BLaER1 treated with 17β-estradiol and CSF1 and Interleukin-3, amounts not matched to agents 10 nM and 100 nM (cell line): ENCODE measurements at regions not wholly inside any gene's neighbourhood (a gene's known extent, or its start where the extent isn't known, plus 50 kb on each side); places are given as distances from the start of the nearest gene placed in this dataset.

ENCODE experiments used
- H3K27ac ChIP-seq, 11 experiments: shearing (Covaris generic); formaldehyde crosslinking; 2 replicates each; pipeline ENCODE4 v1.8.1; 2022
- H3K27me3 ChIP-seq, 11 experiments: shearing (Covaris generic); formaldehyde crosslinking; 2 replicates each; pipeline ENCODE4 v1.8.1; 2022
- H3K36me3 ChIP-seq, 11 experiments: shearing (Covaris generic); formaldehyde crosslinking; 2 replicates each; pipeline ENCODE4 v1.8.1; 2022
- H3K4me1 ChIP-seq, 10 experiments: shearing (Covaris generic); formaldehyde crosslinking; 2 replicates each; pipeline ENCODE4 v1.8.1; 2022
- H3K4me2 ChIP-seq, 11 experiments: shearing (Covaris generic); formaldehyde crosslinking; 2 replicates each; pipeline ENCODE4 v1.8.1; 2022
- H3K4me3 ChIP-seq, 10 experiments: shearing (Covaris generic); formaldehyde crosslinking; 2 replicates each; pipeline ENCODE4 v1.8.1; 2022
- H3K9ac ChIP-seq, 11 experiments: shearing (Covaris generic); formaldehyde crosslinking; 2 replicates each; pipeline ENCODE4 v1.8.1; 2022
- H3K9me3 ChIP-seq, 11 experiments: shearing (Covaris generic); formaldehyde crosslinking; replicated peaks in 1 of 11; 2 replicates each; pipeline ENCODE4 v1.8.1; 2022
- H4K20me1 ChIP-seq, 11 experiments: shearing (Covaris generic); formaldehyde crosslinking; 2 replicates each; pipeline ENCODE4 v1.8.1; 2022
- Cebpa-rat ChIP-seq, 11 experiments: shearing (Covaris generic); IDR thresholded peaks; 2 replicates each; pipeline ENCODE4 v1.8.1; 2022

DNA sequence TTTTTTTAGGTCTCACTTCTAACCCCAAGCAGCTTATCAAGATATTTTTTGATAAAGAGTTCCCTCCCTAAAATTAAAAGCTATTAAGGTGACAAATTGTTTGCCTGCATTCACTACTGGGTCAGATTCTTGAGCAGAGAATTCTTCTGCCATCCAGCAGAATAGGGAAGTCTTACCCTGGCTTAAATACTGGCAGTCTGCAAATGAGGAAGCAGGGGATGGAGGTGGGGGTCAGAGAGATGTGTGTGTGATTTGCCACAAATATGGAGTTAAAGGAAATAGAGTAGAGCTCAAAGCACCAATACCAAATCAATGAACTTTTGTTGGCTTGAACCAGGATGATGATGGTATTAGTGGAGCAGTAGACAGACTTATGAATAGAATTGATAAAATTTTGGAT lies 122.2 kb downstream of the ANXA5 start:
- H4K20me1 ChIP-seq = no peaks in the 10 kb centered on the region
- TF ChIP-seq Cebpa-rat (IDR thresholded peaks at IDR 0.05) = no peak
- no peak overlapping the region for H3K4me3 ChIP-seq
- H3K9me3 ChIP-seq = 0 out of 22 replicates have a peak, but pooled peaks cover 0 to 3% (median 0%) of the 10 kb centered on the region in 11 experiments
- H3K36me3 ChIP-seq = no peaks in the 10 kb centered on the region
- H3K4me2 ChIP-seq = peak overlapping the region in 1 of 11 experiments; percentile 45; a peak in 1 of 22 replicates
- no peak overlapping the region for H3K9ac ChIP-seq
- H3K4me1 ChIP-seq = peaks cover 0 to 9% (median 0%) of the 10 kb centered on the region in 10 experiments; a peak in 4 of 20 replicates
- no peak overlapping the region for H3K27ac ChIP-seq
- no peaks in the 10 kb centered on the region for H3K27me3 ChIP-seq

GRCh38 chr4:121567748-121568147 lies 129.0 kb downstream of the ANXA5 start:
- no peak for TF ChIP-seq Cebpa-rat (IDR thresholded peaks at IDR 0.05)
- Histone ChIP-seq H3K9me3 (0 out of 22 replicates have a peak, but pooled peaks cover 0 to 3% (median 0%) of the 10 kb centered on the region in 11 experiments), H3K36me3 (no peaks in the 10 kb centered on the region), H3K27ac (no peak overlapping the region), H3K4me2 (no peak overlapping the region), H3K4me3 (no peak overlapping the region), H3K9ac (no peak overlapping the region), H4K20me1 (no peaks in the 10 kb centered on the region), H3K4me1 (peaks cover 0 to 11% (median 0%) of the 10 kb centered on the region in 10 experiments; a peak in 1 of 20 replicates), H3K27me3 (no peaks in the 10 kb centered on the region)

DNA sequence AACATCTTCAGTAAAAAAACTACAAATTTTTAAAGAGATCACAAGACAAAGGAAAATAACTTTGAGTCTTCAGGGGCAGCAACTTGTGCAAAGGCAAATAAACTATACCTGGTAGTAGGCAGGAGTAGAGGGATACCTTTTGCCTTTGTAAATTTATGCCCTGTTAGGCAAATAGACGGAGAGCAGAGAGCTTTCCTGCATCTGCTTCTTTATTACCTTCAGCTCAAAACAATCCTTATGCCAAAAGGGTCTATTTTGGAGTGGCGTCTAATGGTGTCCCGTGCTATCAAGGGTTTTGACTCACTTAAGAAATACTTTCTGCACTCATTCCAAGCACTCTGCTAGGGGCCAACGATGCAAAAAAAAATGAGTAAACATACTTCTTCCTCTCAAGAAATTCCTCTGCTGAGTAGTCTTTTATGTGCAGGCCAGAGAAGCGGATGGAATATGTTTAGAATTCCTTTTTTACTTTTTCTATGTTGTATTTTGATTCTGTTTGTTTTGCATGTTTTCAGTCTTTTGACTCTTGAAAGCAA lies 131.9 kb downstream of the ANXA5 start:
- Histone ChIP-seq H3K4me3 (no peak overlapping the region), H3K27me3 (no peaks in the 10 kb centered on the region), H3K27ac (no peak overlapping the region), H3K36me3 (no peaks in the 10 kb centered on the region), H3K4me1 (peaks cover 0 to 11% (median 0%) of the 10 kb centered on the region in 10 experiments; a peak in 1 of 20 replicates), H3K9me3 (no peaks in the 10 kb centered on the region), H4K20me1 (no peaks in the 10 kb centered on the region), H3K4me2 (no peak overlapping the region), H3K9ac (no peak overlapping the region)
- no peak for TF ChIP-seq Cebpa-rat (IDR thresholded peaks at IDR 0.05)

DNA sequence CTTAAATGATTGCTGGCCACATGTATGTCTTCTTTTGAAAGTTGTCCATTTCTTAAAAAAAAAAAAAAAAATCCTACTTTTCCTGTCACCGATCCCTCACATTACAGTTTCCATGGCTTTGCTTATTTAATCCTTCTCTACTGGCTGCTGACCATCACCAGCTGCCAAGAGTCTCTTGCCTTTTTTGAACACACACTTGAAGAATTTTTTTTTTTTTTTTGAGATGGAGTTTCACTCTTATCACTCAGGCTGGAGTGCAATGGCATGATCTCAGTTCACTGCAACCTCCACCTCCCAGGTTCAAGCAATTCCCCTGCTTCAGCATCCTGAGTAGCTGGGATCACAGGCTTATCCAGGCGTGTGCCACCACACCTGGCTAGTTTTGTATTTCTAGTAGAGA lies 134.0 kb downstream of the ANXA5 start:
- Histone ChIP-seq H3K27ac (no peak overlapping the region), H3K36me3 (no peaks in the 10 kb centered on the region), H3K4me2 (no peak overlapping the region), H4K20me1 (no peaks in the 10 kb centered on the region), H3K9me3 (no peaks in the 10 kb centered on the region), H3K4me3 (no peak overlapping the region), H3K4me1 (peaks cover 0 to 11% (median 0%) of the 10 kb centered on the region in 10 experiments; a peak in 1 of 20 replicates), H3K9ac (no peak overlapping the region), H3K27me3 (no peaks in the 10 kb centered on the region)
- TF ChIP-seq Cebpa-rat (IDR thresholded peaks at IDR 0.05) = no peak

DNA sequence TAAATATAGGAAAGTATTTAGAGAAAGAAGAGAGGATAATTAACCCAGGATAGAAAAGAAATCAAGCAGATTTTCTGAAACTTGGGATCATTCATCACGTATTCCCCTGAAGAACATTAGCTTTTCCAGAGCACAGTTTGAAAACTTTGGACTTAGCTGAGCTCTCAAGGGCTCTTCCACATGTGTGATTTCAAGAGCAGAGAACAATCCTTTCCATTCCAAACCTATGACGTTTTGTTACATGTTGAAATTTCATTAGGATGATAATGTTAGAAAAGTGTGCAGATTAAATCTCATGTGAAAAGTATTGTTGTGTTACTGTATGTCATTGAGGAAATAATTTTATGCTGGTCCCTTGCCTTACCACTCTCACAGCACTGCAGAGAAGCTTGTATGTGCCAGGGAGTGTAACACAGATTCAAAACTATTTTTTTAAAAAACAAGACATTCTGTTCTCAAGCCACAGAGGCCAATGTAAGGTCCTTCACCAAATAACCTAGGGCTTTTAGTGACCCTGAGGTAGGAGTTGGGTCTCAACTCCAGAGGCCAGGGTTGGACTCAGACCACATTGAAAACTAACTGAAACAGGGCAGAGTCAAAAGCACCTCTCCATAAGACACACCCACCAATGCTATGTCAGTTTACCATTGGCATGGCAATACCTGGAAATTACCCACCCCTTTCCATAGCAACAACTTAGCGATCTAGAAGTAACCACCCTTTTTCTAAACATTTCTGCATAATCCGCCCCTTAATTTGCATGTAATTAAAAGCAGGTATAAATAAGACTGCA lies 141.3 kb downstream of the ANXA5 start:
- H3K27ac ChIP-seq = no peak overlapping the region
- no peaks in the 10 kb centered on the region for H3K4me1 ChIP-seq
- TF ChIP-seq Cebpa-rat (IDR thresholded peaks at IDR 0.05) = no peak
- peaks cover 0 to 1% (median 0%) of the 10 kb centered on the region in 11 experiments; a peak in 1 of 22 replicates for H3K9me3 ChIP-seq
- H3K27me3 ChIP-seq = no peaks in the 10 kb centered on the region
- H3K4me2 ChIP-seq = no peak overlapping the region
- H3K4me3 ChIP-seq = no peak overlapping the region
- H3K36me3 ChIP-seq = no peaks in the 10 kb centered on the region
- H3K9ac ChIP-seq = no peak overlapping the region
- no peaks in the 10 kb centered on the region for H4K20me1 ChIP-seq

GRCh38 chr4:121554382-121554781 lies 142.4 kb downstream of the ANXA5 start:
- Histone ChIP-seq H3K9me3 (peaks cover 0 to 10% (median 5%) of the 10 kb centered on the region in 11 experiments; a peak in 2 of 22 replicates), H3K36me3 (no peaks in the 10 kb centered on the region), H3K4me1 (no peaks in the 10 kb centered on the region), H3K27me3 (no peaks in the 10 kb centered on the region), H3K4me2 (no peak overlapping the region), H4K20me1 (no peaks in the 10 kb centered on the region), H3K4me3 (no peak overlapping the region), H3K27ac (no peak overlapping the region), H3K9ac (no peak overlapping the region)
- TF ChIP-seq Cebpa-rat (IDR thresholded peaks at IDR 0.05) = no peak

DNA sequence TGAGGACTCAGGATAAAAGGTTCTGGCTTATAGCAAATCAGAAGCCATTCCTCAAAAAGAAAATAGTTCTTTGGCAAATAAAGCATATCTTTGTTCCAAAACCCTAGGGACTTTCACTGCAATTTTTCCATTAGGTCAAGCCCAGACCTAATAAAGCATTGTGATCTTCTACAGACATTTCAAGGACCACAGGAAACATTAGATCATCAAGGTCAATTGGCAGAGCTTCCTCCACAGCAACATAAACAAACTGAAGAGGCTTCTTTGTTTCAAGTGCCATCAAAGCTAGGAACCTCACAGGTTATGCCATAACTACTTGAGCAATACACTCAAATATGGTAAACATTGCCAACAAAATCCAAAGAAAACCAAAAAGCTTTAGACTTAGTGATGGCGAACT lies 144.9 kb downstream of the ANXA5 start:
- Histone ChIP-seq H3K27me3 (no peaks in the 10 kb centered on the region), H3K4me1 (no peaks in the 10 kb centered on the region), H4K20me1 (no peaks in the 10 kb centered on the region), H3K36me3 (no peaks in the 10 kb centered on the region), H3K9ac (no peak overlapping the region), H3K27ac (no peak overlapping the region), H3K9me3 (peaks cover 0 to 10% (median 5%) of the 10 kb centered on the region in 11 experiments; a peak in 3 of 22 replicates), H3K4me3 (no peak overlapping the region), H3K4me2 (no peak overlapping the region)
- no peak for TF ChIP-seq Cebpa-rat (IDR thresholded peaks at IDR 0.05)

DNA sequence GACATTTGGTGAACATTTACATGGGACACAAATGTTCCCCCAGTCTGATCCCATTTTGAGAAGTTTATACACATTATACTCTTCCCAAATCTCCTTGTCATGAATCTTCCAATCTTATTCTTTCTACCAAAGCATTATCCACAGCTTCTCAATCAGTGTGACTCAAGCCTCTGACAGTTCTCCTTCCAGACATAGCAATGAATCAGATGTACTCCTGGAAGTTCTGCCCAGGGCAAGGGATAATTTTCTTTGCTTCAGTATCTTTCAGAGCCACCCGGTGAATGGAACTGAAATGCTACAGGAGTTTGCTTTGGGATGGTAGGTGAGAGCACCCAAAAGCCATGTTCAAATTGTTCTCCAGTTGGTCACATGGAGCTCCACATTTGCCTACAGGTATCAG lies 145.5 kb downstream of the ANXA5 start:
- Histone ChIP-seq H3K4me3 (no peak overlapping the region), H3K27ac (no peak overlapping the region), H3K9ac (no peak overlapping the region), H3K4me1 (no peaks in the 10 kb centered on the region), H3K27me3 (no peaks in the 10 kb centered on the region), H4K20me1 (no peaks in the 10 kb centered on the region), H3K4me2 (no peak overlapping the region), H3K36me3 (no peaks in the 10 kb centered on the region), H3K9me3 (peaks cover 0 to 10% (median 5%) of the 10 kb centered on the region in 11 experiments; a peak in 3 of 22 replicates)
- TF ChIP-seq Cebpa-rat (IDR thresholded peaks at IDR 0.05) = no peak

GRCh38 chr4:121541696-121542095 lies 155.1 kb downstream of the ANXA5 start:
- Histone ChIP-seq H3K9me3 (peaks cover 0 to 5% (median 0%) of the 10 kb centered on the region in 11 experiments; a peak in 3 of 22 replicates), H3K9ac (no peak overlapping the region), H3K27me3 (no peaks in the 10 kb centered on the region), H3K4me1 (no peaks in the 10 kb centered on the region), H3K36me3 (no peaks in the 10 kb centered on the region), H3K27ac (no peak overlapping the region), H3K4me2 (no peak overlapping the region), H4K20me1 (no peaks in the 10 kb centered on the region), H3K4me3 (no peak overlapping the region)
- TF ChIP-seq Cebpa-rat (IDR thresholded peaks at IDR 0.05) = no peak
